Vagina (tissue), 2 donors: ENCODE measurements at regions not wholly inside any gene's neighbourhood (a gene's known extent, or its start where the extent isn't known, plus 50 kb on each side); places are given as distances from the start of the nearest gene placed in this dataset.

Experiments used
- POLR2A ChIP-seq, 2 donors: fragments of 450-650 bp; IDR thresholded peaks; one replicate each; pipeline ENCODE4 v1.6.1; 2017; ENCODE audit warnings: antibody characterized with exemption in 2 of 2, mild to moderate bottlenecking in 2 of 2, moderate library complexity in 2 of 2
- TF ChIP-seq, protein P1 (sequence below), 3 experiments: fragments of 450-650 bp in 2 of 3; fragments of 200-600 bp in 1 of 3; sonication (generic) in 1 of 3; IDR thresholded peaks; one replicate each; pipeline ENCODE4 v1.5.1; 2017 to 2019; ENCODE audit warnings: antibody characterized with exemption in 3 of 3, mild to moderate bottlenecking in 2 of 3, moderate library complexity in 2 of 3

DNA sequence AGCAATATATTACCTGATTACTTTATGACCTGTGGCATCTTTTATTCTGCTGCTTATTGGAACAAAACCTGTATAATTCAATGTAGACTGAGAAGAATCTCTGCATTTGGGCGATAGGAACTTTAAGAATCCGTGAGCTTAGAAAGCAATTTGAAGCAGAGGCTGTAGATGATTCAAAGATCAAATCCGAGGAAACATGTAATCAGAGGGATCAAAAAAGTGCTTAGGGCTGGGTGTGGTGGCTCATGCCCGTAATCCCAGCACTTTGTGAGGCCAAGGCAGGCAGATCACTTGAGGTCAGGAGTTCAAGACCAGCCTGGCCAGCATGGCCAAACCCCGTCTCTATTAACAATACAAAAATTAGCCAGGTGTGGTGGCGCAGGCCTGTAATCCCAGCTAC lies 198.4 kb downstream of the MTX2 start:
- TF ChIP-seq, protein P1, sequence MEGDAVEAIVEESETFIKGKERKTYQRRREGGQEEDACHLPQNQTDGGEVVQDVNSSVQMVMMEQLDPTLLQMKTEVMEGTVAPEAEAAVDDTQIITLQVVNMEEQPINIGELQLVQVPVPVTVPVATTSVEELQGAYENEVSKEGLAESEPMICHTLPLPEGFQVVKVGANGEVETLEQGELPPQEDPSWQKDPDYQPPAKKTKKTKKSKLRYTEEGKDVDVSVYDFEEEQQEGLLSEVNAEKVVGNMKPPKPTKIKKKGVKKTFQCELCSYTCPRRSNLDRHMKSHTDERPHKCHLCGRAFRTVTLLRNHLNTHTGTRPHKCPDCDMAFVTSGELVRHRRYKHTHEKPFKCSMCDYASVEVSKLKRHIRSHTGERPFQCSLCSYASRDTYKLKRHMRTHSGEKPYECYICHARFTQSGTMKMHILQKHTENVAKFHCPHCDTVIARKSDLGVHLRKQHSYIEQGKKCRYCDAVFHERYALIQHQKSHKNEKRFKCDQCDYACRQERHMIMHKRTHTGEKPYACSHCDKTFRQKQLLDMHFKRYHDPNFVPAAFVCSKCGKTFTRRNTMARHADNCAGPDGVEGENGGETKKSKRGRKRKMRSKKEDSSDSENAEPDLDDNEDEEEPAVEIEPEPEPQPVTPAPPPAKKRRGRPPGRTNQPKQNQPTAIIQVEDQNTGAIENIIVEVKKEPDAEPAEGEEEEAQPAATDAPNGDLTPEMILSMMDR (IDR thresholded peaks at IDR 0.05), result no peak
- TF ChIP-seq POLR2A (IDR thresholded peaks at IDR 0.05), result no peak
